ENCODE measurements at regions not wholly inside any gene's neighbourhood (a gene's known extent, or its start where the extent isn't known, plus 50 kb on each side); places are given as distances from the start of the nearest gene placed in this dataset.

DNA sequence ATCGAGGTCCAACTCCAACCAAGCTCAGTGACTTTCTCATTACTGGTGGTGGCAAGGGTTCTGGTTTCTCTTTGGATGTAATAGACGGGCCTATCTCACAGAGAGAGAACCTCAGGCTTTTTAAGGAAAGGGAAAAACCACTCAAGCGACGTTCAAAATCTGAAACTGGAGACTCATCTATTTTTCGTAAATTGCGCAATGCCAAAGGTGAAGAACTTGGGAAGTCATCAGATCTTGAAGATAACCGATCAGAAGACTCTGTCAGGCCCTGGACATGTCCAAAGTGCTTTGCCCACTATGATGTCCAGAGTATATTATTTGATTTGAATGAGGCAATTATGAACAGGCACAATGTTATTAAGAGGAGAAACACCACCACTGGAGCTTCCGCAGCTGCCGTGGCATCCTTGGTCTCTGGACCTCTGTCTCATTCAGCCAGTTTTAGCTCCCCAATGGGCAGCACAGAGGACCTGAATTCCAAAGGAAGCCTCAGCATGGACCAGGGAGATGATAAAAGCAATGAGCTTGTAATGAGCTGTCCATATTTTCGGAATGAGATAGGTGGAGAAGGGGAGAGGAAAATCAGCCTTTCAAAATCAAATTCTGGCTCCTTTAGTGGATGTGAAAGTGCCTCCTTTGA, 343.5 kb upstream of the RGS6 start:
- TF ChIP-seq, protein P1, sequence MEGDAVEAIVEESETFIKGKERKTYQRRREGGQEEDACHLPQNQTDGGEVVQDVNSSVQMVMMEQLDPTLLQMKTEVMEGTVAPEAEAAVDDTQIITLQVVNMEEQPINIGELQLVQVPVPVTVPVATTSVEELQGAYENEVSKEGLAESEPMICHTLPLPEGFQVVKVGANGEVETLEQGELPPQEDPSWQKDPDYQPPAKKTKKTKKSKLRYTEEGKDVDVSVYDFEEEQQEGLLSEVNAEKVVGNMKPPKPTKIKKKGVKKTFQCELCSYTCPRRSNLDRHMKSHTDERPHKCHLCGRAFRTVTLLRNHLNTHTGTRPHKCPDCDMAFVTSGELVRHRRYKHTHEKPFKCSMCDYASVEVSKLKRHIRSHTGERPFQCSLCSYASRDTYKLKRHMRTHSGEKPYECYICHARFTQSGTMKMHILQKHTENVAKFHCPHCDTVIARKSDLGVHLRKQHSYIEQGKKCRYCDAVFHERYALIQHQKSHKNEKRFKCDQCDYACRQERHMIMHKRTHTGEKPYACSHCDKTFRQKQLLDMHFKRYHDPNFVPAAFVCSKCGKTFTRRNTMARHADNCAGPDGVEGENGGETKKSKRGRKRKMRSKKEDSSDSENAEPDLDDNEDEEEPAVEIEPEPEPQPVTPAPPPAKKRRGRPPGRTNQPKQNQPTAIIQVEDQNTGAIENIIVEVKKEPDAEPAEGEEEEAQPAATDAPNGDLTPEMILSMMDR (IDR thresholded peaks at IDR 0.05) = no peak
- ATAC-seq (ENCODE audit: low FRiP score) (no peak), DNase-seq (ENCODE audit: low spot score) (no peak)

DNA sequence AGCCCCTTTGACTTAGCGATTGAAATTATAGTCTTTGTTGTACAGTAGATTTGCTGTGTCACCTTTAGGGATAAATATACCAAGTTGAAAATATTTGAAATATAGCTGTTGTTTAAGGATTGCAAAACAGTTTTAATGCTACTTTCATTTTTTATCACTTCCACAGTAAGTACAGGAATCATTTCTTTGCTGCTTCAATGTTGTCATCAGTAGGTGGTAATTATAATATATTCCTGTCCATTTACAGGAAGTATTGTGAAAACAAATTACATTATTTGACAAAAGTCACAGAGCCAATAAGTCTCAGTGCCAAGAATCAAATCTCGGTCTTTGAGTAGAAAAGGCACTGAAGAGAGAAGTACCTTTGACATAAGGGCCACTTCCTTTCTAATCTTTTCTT, 342.6 kb upstream of the RGS6 start:
- ATAC-seq (ENCODE audit: low FRiP score) (no peak), DNase-seq (ENCODE audit: low spot score) (no peak)
- TF ChIP-seq, protein P1 (IDR thresholded peaks at IDR 0.05) = no peak

DNA sequence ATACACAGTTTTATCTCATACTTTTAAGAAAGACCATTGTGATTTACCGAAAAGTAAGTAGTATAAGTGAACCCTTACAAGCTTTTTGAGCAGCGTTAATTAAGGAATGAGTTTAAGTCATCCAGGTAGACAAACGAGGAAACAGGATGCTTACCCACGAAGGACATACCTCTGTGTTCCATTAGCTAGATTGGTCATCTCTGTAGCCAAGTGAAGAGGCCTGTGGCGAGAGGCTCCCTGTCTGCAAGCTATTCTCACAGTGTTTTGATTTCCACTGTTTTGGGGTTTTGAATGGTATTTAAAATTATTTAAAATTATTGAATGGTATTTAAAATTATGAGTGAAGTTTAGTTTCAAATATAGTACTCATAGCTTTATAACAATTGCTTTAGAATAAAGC, 342.1 kb upstream of the RGS6 start:
- TF ChIP-seq, protein P1 (IDR thresholded peaks at IDR 0.05) = no peak
- DNase-seq (ENCODE audit: low spot score) (no peak), ATAC-seq (ENCODE audit: low FRiP score) (no peak)

DNA sequence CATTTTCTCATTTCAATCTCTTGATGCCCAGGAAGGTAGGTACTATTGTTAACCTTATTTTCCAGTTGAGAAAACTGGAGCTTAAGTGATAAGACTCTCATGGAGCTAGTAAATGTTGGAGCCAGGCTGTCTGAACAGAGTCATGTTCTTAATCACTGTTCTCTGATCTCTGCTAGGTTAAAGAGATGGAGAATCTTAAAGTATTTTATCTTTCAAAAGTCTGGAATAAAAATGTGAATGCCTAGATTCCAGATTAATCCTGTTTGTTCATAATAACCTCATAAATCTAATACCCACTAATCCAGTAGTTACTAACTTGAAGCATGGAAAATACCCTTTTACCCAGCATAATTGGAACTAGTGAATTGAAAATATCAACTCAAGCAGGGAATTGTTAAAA, 341.0 kb upstream of the RGS6 start:
- DNase-seq (ENCODE audit: low spot score) (no peak), ATAC-seq (ENCODE audit: low FRiP score) (no peak)
- TF ChIP-seq, protein P1 (IDR thresholded peaks at IDR 0.05) = no peak

DNA sequence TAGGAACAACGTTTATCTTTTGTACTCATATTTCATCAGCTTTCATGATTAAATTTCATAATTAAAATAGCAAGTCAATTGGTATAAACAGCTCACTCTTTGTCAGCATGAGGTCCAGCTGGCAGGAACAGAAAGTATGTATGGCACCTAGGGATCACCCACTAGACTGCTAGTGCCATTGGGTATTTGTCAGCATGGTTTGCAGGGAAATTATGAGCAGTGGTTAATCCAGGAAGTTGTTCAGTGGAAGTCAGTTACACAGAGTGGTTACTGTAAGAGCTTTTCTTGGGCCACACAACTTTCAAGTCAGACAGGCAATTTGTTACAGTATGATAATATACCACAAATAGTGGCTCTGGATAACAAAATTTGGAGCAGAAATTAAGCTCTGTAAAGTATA, 340.3 kb upstream of the RGS6 start:
- DNase-seq (ENCODE audit: low spot score) (no peak), ATAC-seq (ENCODE audit: low FRiP score) (no peak)
- TF ChIP-seq, protein P1 (IDR thresholded peaks at IDR 0.05) = no peak

DNA sequence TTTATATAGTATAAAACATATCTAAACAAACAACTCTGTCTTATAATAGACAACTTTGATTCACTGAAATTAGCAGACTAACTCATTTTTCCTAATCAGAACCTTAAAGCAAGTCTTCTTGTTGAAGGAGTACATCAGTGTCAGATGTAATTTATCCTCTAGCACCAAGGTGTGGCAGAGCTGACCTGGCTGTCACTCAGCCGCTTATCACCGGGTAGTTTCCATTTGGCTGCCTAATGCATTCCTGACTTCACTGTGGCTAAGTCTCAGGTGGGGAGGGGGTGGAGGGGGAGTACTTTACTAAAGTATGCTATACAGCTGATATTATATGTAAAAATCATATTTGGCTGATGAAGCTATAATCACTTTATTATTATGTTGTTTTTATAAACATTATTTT, 339.9 kb upstream of the RGS6 start:
- DNase-seq (ENCODE audit: low spot score) = no peak
- no peak for ATAC-seq (ENCODE audit: low FRiP score)
- TF ChIP-seq, protein P1 (IDR thresholded peaks at IDR 0.05) = no peak

DNA sequence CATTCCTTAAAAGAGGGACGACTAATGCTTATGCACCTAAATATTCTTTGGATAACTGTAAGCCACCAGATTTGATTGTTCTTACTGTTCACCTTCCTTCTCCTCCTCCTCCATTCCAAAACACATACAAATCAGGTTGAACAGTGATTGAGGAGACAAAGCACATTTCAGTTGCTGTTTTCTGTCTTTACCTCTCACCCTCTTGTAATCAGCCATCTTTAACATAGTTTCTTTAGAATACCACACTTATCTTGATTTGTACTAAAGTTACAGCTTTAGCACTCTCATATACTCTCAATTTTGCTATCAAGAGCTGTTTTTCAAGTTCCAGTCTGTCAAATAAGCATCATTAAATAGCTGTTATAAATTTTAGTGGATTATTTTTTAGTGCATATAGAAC, 338.3 kb upstream of the RGS6 start:
- DNase-seq (ENCODE audit: low spot score) = no peak
- ATAC-seq (ENCODE audit: low FRiP score) = no peak

More for the DNA sequence above, 338.3 kb upstream of the RGS6 start:
- TF ChIP-seq, protein P1 (IDR thresholded peaks at IDR 0.05) = no peak
